ENCODE measurements at regions not wholly inside any gene's neighbourhood (a gene's known extent, or its start where the extent isn't known, plus 50 kb on each side); places are given as distances from the start of the nearest gene placed in this dataset.

GRCh38 chr3:141418751-141419150 lies 50.4 kb downstream of the ZBTB38 start:
- DNase-seq, result no peak

GRCh38 chr3:141419946-141420345 lies 51.6 kb downstream of the ZBTB38 start:
- no peak for DNase-seq

DNA sequence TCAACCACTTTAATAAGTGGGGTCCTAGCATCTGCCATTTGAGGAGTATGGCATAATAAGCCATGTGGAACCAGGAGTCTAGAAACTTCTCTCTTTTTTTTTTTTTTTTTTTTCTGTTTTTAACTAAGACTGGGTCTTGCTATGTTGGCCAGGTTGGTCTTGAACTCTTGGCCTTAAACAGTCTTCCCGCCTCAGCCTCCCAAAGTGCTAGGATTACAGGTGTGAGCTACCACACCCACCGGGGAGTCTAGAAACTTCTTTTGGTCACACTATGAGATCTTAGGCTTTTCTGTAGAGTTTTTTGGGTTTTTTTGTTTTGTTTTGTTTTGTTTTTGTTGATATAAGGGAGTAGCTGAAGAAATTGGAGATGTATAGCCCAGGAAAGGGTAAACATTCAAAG lies 52.9 kb downstream of the ZBTB38 start:
- DNase-seq, result no peak

- DNase-seq, result no peak
Measured at GRCh38 chr3:141421639-141422319, 53.5 kb downstream of the ZBTB38 start.

DNA sequence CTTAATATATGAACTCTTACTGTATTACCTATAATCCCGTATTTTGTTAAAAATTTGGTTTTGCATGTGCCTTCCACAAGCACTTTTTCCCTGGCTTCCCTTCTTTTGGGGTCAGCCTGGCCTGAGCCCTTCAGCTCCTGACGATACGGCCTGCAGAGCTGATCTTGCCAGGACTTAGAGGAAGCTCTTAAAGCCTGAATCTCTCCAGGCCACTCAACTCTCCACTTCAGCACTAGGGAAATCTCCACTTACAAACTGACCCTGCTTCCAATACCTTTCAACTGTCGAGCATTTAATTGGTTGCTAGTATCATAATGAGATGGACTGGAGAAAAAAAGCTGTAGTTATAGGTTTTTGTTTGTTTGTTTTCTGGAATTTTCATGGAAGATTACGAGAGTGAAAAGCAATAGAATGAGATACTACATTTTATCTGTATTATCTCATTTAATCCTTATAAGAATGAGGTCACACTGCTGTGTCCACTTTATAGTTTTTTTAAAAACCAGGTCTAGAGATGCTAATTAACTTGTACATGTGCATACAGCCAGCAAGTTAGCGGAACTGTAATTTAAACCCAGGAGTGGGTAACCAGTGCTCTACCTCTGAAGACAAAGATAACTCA lies 54.8 kb downstream of the ZBTB38 start:
- no peak for DNase-seq

DNA sequence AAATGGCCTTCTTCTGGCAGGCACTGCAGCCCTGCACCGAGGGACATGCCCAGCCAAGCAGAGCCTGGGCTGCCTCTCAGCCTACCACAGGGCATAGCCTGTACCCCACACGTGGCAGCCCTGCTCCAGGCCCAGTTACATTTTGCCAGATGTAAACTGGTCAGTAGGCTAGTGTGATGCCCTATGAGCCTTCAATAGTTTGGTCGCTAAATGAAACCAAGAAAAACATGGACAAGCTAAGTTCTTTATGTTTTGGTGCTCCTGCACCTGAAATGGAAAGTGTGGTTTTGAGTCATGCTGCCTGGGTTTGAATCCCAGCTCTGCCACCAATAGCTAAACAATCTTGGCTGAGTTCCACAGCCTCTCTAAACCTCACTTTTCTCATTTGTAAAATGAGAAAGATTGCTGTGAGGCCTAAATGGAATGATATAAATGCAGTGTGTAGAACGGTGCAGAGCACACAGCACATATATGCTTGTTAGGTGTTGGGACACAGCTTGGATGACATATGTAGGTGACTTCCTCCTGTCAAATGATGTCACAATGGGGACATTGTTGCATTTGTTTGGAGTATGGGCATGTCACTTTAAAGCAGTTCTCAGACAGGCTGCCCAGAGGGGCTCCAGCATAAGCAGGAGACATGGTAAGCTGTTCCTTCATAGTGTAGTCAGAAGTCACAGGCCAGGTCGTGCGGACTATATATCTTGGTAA lies 57.4 kb downstream of the ZBTB38 start:
- DNase-seq, result no peak

- DNase-seq, result peak; percentile 73
Measured at GRCh38 chr3:141426404-141427034, 58.2 kb downstream of the ZBTB38 start.

DNA sequence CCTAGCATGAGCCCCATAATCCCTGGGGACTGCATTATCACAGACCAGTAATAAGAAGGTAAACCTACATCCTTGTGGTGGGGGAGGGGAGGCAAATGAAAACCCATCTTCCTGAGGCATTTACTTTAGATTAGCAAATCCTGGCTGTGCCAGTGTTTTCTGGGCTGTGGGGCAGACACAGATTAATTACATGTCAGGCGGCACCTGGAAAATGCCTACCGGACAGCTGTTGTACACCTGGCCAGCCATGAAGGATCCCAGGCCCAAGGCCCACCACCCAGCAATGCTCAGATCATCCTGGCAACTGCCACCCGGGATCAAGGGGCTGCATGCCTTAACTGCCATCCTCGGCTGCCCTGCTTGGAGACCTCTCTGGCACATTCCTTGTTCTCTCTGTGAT lies 59.1 kb upstream of the RASA2 start:
- DNase-seq, result no peak

GRCh38 chr3:141429371-141430035 lies 57.3 kb upstream of the RASA2 start:
- no peak for DNase-seq

- DNase-seq, result no peak
Measured at GRCh38 chr3:141430316-141430715, 56.5 kb upstream of the RASA2 start.

- DNase-seq, result no peak
Measured at GRCh38 chr3:141431411-141432378, 55.1 kb upstream of the RASA2 start.

DNA sequence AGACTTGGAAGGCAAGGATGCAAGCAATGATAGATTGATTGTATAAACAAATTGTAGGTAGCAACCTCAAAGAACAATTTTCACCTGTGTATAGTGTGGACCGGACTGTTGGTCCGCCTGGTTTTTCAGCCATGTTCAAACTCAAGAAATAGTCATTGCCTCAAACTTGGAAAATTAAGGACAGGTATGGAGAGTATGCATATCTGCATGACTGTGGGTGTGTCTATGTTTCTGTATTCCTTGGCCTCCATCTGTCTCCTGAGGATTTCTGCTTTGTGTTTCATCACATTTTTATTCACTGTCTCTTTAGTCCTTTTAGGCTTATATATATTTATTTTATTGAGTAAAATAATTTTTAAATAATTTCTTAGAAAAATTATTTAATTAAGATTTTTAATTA lies 53.9 kb upstream of the RASA2 start:
- DNase-seq, result no peak

GRCh38 chr3:141434255-141434654 lies 52.6 kb upstream of the RASA2 start:
- DNase-seq, result no peak

DNA sequence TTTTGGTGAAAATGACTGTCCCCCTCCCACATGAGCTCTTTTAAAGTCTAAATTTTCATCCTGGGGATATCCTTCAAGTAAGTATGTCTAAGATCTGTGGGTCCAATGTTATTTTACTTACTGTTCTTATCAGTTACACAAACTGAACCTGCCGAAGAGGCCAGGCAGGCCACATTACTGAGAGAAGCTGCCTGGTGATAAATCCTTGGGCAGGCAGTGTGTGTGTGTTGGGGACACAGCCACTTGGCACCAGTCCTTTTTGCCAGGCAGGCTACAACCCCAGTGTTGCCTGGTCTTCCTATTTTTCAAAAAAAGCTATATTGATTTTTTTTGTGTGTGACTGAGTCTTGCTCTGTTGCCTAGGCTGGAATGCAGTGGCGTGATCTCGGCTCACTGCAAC lies 50.6 kb upstream of the RASA2 start:
- peak; percentile 82 for DNase-seq
